HepG2 (cell line): ENCODE measurements at regions not wholly inside any gene's neighbourhood (a gene's known extent, or its start where the extent isn't known, plus 50 kb on each side); places are given as distances from the start of the nearest gene placed in this dataset.

Experiments used
- ATAC-seq: fragments of 200-7000 bp; cut with Tn5 transposase; 3 replicates; pipeline ENCODE4 v1.9.1; 2020; ENCODE audit warnings: mild to moderate bottlenecking, moderate library complexity
- BruUV-seq: library from RNA; stranded (reverse); fragments of 400-500 nt; replicated peaks from 2 replicates; lab custom pipeline; 2021; lab: Mats Ljungman, UMichigan
- CTCF ChIA-PET: fragments of 300-600 bp; formaldehyde crosslinking; extraction: SDS; loops from one replicate; lab custom pipeline; 2021; ENCODE audit warnings: low total read pairs, inconsistent platforms, low intra/inter-chr PET ratio; lab: Yijun Ruan, JAX
- POLR2A ChIA-PET: fragments of 350-600 bp; sonication (Branson Sonifier 250); formaldehyde crosslinking; loops from one replicate; lab custom pipeline; 2020; ENCODE audit warnings: antibody characterized with exemption, inconsistent platforms; lab: Yijun Ruan, JAX
- DNase-seq: peaks from one replicate; pipeline ENCODE4 v3.0.0-alpha.2; 2015; ENCODE audit warnings: low spot score
- FAIRE-seq: peaks from 3 replicates; lab custom pipeline; 2011; peaks lifted over from hg19 to GRCh38; lab: Jason Lieb, UNC
- H2AFZ ChIP-seq: one replicate; pipeline ENCODE4 v1.6.1; 2011; ENCODE audit warnings: low read length, inconsistent platforms
- H3K27ac ChIP-seq: fragments of 300-600 bp; 3 replicates; pipeline ENCODE4 v1.8.0; 2011; ENCODE audit warnings: mixed run types, mild to moderate bottlenecking, mixed read lengths, low read length, inconsistent platforms; ENCODE audit not compliant: insufficient read depth; ENCODE audit errors: extremely low read length
- H3K27me3 ChIP-seq, 2 experiments: fragments of 200-600 bp in 1 of 2; 2 replicates in 1 of 2; 3 replicates in 1 of 2; pipeline versions ENCODE4 v1.6.0 to v1.8.0; 2011; ENCODE audit warnings: low read length in 2 of 2, mild to moderate bottlenecking in 2 of 2, moderate library complexity in 2 of 2, inconsistent platforms in 1 of 2; ENCODE audit not compliant: insufficient read depth in 2 of 2, control insufficient read depth in 1 of 2
- H3K36me3 ChIP-seq, 2 experiments: fragments of 200-600 bp in 1 of 2; replicated peaks in 1 of 2; 2 replicates in 1 of 2; 3 replicates in 1 of 2; pipeline versions ENCODE4 v1.5.1 to v1.8.0; 2011; ENCODE audit warnings: low read length in 2 of 2, inconsistent platforms in 1 of 2; ENCODE audit not compliant: insufficient read depth in 2 of 2, control insufficient read depth in 1 of 2
- H3K4me1 ChIP-seq: 2 replicates; pipeline ENCODE4 v1.5.1; 2012; ENCODE audit warnings: low read length, inconsistent platforms; ENCODE audit not compliant: insufficient read depth
- H3K4me2 ChIP-seq: 2 replicates; pipeline ENCODE4 v1.6.0; 2011; ENCODE audit warnings: low read depth, low read length, inconsistent platforms
- H3K4me3 ChIP-seq, 3 experiments: fragments of 200-600 bp in 1 of 3; sonication (generic), shearing (Covaris generic) in 1 of 3; replicated peaks in 1 of 3; 2 replicates each; pipeline ENCODE4 v1.5.1; 2011 to 2016; ENCODE audit warnings: low read length in 3 of 3, inconsistent platforms in 2 of 3, low read depth in 2 of 3, mild to moderate bottlenecking in 2 of 3, control low read depth in 1 of 3, mixed read lengths in 1 of 3; ENCODE audit not compliant: insufficient read depth in 1 of 3
- H3K79me2 ChIP-seq: one replicate; pipeline ENCODE4 v1.6.1; 2011; ENCODE audit warnings: low read length, inconsistent platforms; ENCODE audit not compliant: insufficient read depth
- H3K9ac ChIP-seq: 2 replicates; pipeline ENCODE4 v1.6.0; 2011; ENCODE audit warnings: mild to moderate bottlenecking, low read depth, low read length, inconsistent platforms; ENCODE audit not compliant: insufficient read depth
- H3K9me3 ChIP-seq: 2 replicates; pipeline ENCODE4 v1.5.1; 2012; ENCODE audit warnings: mild to moderate bottlenecking, low read length
- H4K20me1 ChIP-seq: 2 replicates; pipeline ENCODE4 v1.6.0; 2011; ENCODE audit warnings: inconsistent platforms, mild to moderate bottlenecking, low read length, moderate library complexity; ENCODE audit not compliant: insufficient read depth
- ATF1 ChIP-seq: IDR thresholded peaks from 2 replicates; pipeline ENCODE4 v1.6.1; 2016; ENCODE audit warnings: mild to moderate bottlenecking, control low read depth
- ATM ChIP-seq: fragments of 450-650 bp; IDR thresholded peaks from 2 replicates; pipeline ENCODE4 v1.7.1; 2017; ENCODE audit warnings: mild to moderate bottlenecking, borderline replicate concordance
- CERS6 ChIP-seq: sonication (generic); formaldehyde crosslinking; IDR thresholded peaks from 2 replicates; pipeline ENCODE4 v1.5.0; 2020; ENCODE audit warnings: missing genetic modification reagents
- ETV6 ChIP-seq: sonication (generic); formaldehyde crosslinking; conservative IDR thresholded peaks from 2 replicates; pipeline ENCODE4 v1.4.0; 2020; ENCODE audit warnings: missing genetic modification reagents
- MYC ChIP-seq: sonication (generic); formaldehyde crosslinking; IDR thresholded peaks from 2 replicates; pipeline ENCODE4 v1.9.0; 2021; ENCODE audit warnings: missing genetic modification reagents, borderline replicate concordance
- PATZ1 ChIP-seq: sonication (generic); formaldehyde crosslinking; IDR thresholded peaks from 2 replicates; pipeline ENCODE4 v1.4.0; 2020; ENCODE audit warnings: missing genetic modification reagents
- RERE ChIP-seq: IDR thresholded peaks from 2 replicates; pipeline ENCODE4 v1.6.1; 2016; ENCODE audit warnings: low read depth, missing genetic modification reagents, missing compliant biosample characterization
- RNF2 ChIP-seq: fragments of 450-650 bp; conservative IDR thresholded peaks from 2 replicates; pipeline ENCODE4 v1.6.1; 2016; ENCODE audit warnings: low read depth
- TMF1 ChIP-seq: sonication (generic); formaldehyde crosslinking; IDR thresholded peaks from 2 replicates; pipeline ENCODE4 v1.8.1; 2022; ENCODE audit warnings: low read depth, missing genetic modification reagents
- TSC22D2 ChIP-seq: sonication (generic); formaldehyde crosslinking; IDR thresholded peaks from 2 replicates; pipeline ENCODE4 v1.5.1; 2020; ENCODE audit warnings: missing genetic modification reagents, mild to moderate bottlenecking, borderline replicate concordance
- YY1 ChIP-seq: IDR thresholded peaks from 2 replicates; pipeline ENCODE4 v1.6.1; 2011; ENCODE audit warnings: low read length, low read depth, moderate library complexity, mild to moderate bottlenecking; ENCODE audit not compliant: insufficient read depth, insufficient replicate concordance
- ZNF253 ChIP-seq: sonication (generic); formaldehyde crosslinking; IDR thresholded peaks from 2 replicates; pipeline ENCODE4 v1.8.0; 2022; ENCODE audit warnings: mild to moderate bottlenecking, missing genetic modification reagents, borderline replicate concordance
- ZNF260 ChIP-seq: sonication (generic); formaldehyde crosslinking; IDR thresholded peaks from 2 replicates; pipeline ENCODE4 v1.4.0; 2020; ENCODE audit warnings: missing genetic modification reagents, low read depth, mild to moderate bottlenecking, borderline replicate concordance
- ZNF343 ChIP-seq: sonication (generic); formaldehyde crosslinking; IDR thresholded peaks from 2 replicates; pipeline ENCODE4 v1.4.0; 2020; ENCODE audit warnings: mild to moderate bottlenecking, missing genetic modification reagents
- ZNF530 ChIP-seq: sonication (generic); formaldehyde crosslinking; IDR thresholded peaks from 2 replicates; pipeline ENCODE4 v1.5.0; 2020; ENCODE audit warnings: low read depth, mild to moderate bottlenecking, missing genetic modification reagents
- ZNF547 ChIP-seq: sonication (generic); formaldehyde crosslinking; IDR thresholded peaks from 2 replicates; pipeline ENCODE4 v1.5.1; 2020; ENCODE audit warnings: mild to moderate bottlenecking, missing genetic modification reagents
- ZNF629 ChIP-seq: sonication (generic); formaldehyde crosslinking; conservative IDR thresholded peaks from 2 replicates; pipeline ENCODE4 v1.5.0; 2020; ENCODE audit warnings: missing genetic modification reagents
- ZNF740 ChIP-seq: sonication (generic); formaldehyde crosslinking; IDR thresholded peaks from 2 replicates; pipeline ENCODE4 v1.4.0; 2020; ENCODE audit warnings: missing genetic modification reagents
- WGBS: methylation state at CpG from one replicate; pipeline ENCODE4 v1.1.6; 2017; ENCODE audit warnings: low lambda C conversion rate; 5-methylcytosine and 5-hydroxymethylcytosine counted together
- in situ Hi-C: cut with HindIII; loops from 2 replicates; pipeline ENCODE4 v1.10.0; 2017; ENCODE audit warnings: low pct_unique_long_range_greater_than_20kb; ENCODE audit not compliant: extremely low pct_ligation_motif_present
- intact Hi-C: fragments of 100-400 bp; cut with micrococcal nuclease; formaldehyde crosslinking; loops from one replicate; pipeline ENCODE4 v1.10.0; 2022; ENCODE audit not compliant: unreplicated experiment

DNA sequence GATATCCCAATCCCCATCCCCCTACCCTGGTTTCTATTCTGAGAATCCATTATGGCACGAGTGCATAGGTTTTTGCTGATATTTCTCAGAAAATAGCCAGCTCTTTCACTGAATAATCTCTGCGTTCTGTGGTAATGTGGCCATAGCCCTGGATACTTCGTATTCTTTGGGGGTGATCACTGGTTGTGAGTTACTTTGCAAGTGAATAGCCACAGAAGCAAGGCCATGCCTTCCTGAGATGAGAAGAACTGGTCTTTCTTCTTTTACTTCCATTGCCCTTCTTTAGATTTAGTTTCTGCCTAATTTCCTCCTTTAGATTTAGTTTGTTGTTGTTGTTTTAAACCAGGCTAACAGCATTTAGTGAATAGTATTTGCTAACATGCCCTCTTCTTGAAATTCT is 323.4 kb downstream of the CDC14C start:
- Histone ChIP-seq H3K4me1 (no peaks in the 10 kb centered on the region), H4K20me1 (no peaks in the 10 kb centered on the region), H2AFZ (no peak overlapping the region), H3K27me3 (no peaks in the 10 kb centered on the region), H3K4me2 (no peak overlapping the region), H3K9me3 (no peaks in the 10 kb centered on the region), H3K27ac (no peak overlapping the region), H3K4me3 (no peak overlapping the region), H3K36me3 (no peaks in the 10 kb centered on the region), H3K79me2 (no peaks in the 10 kb centered on the region), H3K9ac (no peak overlapping the region)
- no peak for FAIRE-seq
- CTCF ChIA-PET, result no interaction called here
- TF ChIP-seq RERE, result no peak
- no peak for TF ChIP-seq ZNF740 (CRISPR knock-in tag)
- TF ChIP-seq YY1, result no peak
- no peak for TF ChIP-seq ZNF253
- TF ChIP-seq MYC (CRISPR knock-in tag), result no peak
- no peak for TF ChIP-seq ZNF629 (CRISPR knock-in tag)
- no peak for TF ChIP-seq ATM
- TF ChIP-seq ATF1 (CRISPR knock-in tag), result no peak
- no peak for TF ChIP-seq ZNF530 (CRISPR knock-in tag)
- TF ChIP-seq ZNF343, result no peak
- no peak for TF ChIP-seq TSC22D2 (CRISPR knock-in tag)
- TF ChIP-seq ETV6, result no peak
- TF ChIP-seq TMF1 (CRISPR knock-in tag), result no peak
- TF ChIP-seq ZNF260 (CRISPR knock-in tag), result no peak
- TF ChIP-seq RNF2, result no peak
- no peak for TF ChIP-seq ZNF547
- TF ChIP-seq PATZ1 (CRISPR knock-in tag), result no peak
- TF ChIP-seq CERS6 (CRISPR knock-in tag), result no peak
- POLR2A ChIA-PET, result no interaction called here
- DNase-seq, result no peak
- 0% methylated on average over 3 of the region's 3 CpGs for WGBS
- ATAC-seq, result no peak
- intact Hi-C loops, result no loop called here
- in situ Hi-C loops, result no loop called here
- no TSS peak for BruUV-seq
